ENCODE measurements at regions not wholly inside any gene's neighbourhood (a gene's known extent, or its start where the extent isn't known, plus 50 kb on each side); places are given as distances from the start of the nearest gene placed in this dataset.

- TF ChIP-seq CTCF (IDR thresholded peaks at IDR 0.05) (no peak), POLR2A (IDR thresholded peaks at IDR 0.05) (no peak)
These were observed 261.6 kb upstream of the FAR2 start for GRCh38 chr12:28887461-28887990.
